HG02943 (cell line): ENCODE measurements at regions not wholly inside any gene's neighbourhood (a gene's known extent, or its start where the extent isn't known, plus 50 kb on each side); places are given as distances from the start of the nearest gene placed in this dataset.
"Not testable (repeated sequence)": the region's sequence is repeated elsewhere in the genome, so short reads cannot be mapped to it uniquely, and the experiment has no call there.

Experiments used
- ATAC-seq: cut with Tn5 transposase; IDR thresholded peaks from one replicate; pipeline ENCODE4 v1.9.1; 2021; ENCODE audit warnings: mild to moderate bottlenecking, low read depth, moderate library complexity; ENCODE audit not compliant: unreplicated experiment

DNA sequence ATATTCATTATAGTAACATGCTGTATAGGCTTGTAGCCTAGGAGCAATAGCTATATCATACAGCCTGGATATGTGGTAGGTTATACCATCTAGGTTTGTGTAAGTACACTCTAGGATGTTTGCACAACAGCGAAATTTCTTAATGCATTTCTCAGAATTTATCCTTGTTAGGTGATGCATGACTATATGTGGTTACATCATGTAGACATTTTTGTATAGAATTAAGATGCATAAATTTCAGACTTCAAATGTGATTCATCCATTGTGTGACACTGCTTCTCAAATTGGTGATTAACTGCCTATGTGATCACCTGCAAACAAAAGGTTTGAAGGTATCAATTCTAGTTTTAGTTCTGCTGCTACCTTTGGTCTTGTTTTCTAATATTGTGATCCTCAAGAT is 1787.0 kb upstream of the PIK3C3 start:
- ATAC-seq = no peak

GRCh38 chr18:40163254-40163653 is 1791.8 kb upstream of the PIK3C3 start:
- no peak for ATAC-seq

DNA sequence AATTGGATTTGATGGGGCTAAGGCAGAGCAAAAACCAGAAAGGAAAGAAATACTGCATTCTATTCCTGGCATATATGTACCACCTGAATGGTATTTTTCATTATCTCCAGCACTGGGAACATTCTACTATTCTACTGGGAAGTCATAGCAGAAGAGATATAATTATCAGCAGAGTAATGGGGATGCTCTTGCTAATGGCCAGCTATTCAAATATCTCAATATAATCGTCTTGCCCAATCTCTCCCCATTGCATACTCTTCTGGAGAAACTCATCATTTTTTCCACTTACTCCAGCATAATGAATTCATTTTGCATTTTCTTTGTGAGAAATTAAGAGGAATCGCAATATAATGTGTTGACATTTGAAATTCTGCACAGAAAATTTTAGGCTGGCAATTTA is 1794.7 kb upstream of the PIK3C3 start:
- ATAC-seq = no peak

- ATAC-seq = no peak
Observed at GRCh38 chr18:40159141-40160017, 1795.7 kb upstream of the PIK3C3 start.

DNA sequence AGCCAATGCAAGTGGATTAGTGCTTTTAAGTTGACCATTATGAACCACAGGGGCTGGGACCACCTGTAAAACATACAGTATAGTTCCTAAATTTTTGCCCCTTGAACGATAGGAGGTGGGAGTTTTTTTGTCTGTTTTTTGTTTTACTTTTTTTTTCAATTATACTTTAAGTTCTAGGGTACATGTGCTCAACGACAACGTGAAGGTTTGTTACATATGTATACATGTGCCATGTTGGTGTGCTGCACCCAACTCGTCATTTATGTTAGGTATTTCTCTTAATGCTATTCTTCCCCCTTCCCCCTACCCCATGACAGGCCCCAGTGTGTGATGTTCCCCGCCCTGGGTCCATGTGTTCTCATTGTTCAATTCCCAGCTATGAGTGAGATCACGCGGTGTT is 1797.9 kb upstream of the PIK3C3 start:
- no peak for ATAC-seq

DNA sequence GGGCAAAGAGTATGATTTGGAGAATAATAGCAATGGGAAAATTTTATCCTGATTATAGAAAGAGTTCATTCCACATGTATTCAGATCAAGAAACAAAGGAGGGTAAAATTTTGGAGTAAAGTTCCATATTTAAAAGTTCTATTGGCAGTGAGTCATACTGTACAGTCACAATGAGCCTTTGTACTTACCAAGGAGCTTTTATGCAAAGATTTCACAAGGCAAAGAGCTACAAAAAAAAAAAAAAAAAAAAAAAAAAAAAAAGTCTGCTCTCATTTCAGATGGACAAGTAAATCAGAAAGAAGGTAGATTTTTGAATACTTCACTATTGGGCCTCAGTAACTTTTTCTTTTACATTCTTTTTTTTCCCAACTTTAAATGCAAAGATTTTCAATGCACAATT is 1802.2 kb upstream of the PIK3C3 start:
- ATAC-seq = no peak

DNA sequence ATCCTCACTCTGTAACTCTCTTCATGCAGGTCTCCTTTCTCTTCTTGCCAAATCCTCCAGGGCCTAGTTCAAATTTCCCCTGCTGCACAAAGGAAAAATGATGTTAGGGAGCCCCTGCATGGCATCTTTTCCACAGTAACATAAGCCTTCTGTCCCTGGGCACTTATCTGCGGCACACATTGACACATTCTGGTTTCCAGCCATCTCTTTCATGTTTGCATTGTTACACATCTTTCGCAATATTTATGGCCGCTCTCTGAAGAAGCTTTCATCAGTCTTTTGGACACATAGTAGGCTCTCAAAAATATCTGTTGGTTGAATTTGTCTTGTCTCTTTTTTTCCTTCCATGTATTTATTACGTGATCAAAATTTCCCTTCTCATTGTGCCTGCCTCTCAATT is 1806.1 kb upstream of the PIK3C3 start:
- ATAC-seq = no peak

GRCh38 chr18:40133253-40133652 is 1821.8 kb upstream of the PIK3C3 start:
- no peak for ATAC-seq

GRCh38 chr18:40132438-40132837 is 1822.6 kb upstream of the PIK3C3 start:
- ATAC-seq = not testable (repeated sequence)

GRCh38 chr18:40124107-40124506 is 1830.9 kb upstream of the PIK3C3 start:
- ATAC-seq = no peak

DNA sequence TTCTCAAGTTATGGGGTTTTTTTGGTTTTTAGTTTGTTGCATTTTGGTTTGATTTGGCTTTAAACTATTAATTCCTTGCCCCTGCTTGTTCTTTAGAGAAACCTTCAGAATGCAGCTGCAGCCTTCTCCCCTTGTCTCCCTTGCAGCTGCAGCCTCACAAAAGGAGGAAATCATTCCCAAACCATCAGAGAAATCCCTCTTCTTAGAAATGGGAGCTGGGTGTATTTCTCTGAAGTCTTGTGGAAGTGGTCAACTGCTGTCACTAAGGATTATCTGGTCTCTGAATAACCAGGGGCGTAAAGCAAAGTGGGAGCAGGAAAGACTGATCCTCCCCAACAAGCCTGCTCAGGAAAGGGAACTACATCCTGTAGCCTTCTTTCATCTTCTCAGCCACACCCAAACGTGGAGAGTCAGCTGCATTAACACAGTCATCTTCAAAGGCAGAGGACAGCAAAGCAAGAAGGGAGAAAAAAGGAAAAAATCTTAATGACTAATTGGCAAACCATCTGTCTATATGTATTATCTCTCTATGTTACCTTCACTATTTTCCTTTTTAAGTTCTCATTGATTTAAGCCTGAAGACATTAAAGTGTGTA is 1834.1 kb upstream of the PIK3C3 start:
- no peak for ATAC-seq

DNA sequence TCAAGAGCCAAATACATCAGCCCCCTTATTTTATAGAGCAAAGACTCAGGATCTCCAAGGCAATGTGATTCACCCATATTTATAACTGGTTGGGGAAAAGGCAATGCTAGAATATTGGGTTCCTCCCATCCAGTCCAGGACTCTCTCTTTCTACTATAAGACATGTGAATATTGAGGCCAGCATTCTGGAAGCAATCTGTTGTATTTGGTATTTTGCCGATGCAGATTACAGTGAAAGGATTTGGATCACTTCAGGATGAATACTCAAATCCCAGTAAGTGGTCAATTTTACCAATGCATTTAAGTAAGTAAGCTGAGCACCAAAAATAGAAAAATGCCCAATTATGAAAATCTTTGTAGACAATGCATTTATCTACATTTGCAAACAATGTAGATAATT is 1834.7 kb upstream of the PIK3C3 start:
- no peak for ATAC-seq

DNA sequence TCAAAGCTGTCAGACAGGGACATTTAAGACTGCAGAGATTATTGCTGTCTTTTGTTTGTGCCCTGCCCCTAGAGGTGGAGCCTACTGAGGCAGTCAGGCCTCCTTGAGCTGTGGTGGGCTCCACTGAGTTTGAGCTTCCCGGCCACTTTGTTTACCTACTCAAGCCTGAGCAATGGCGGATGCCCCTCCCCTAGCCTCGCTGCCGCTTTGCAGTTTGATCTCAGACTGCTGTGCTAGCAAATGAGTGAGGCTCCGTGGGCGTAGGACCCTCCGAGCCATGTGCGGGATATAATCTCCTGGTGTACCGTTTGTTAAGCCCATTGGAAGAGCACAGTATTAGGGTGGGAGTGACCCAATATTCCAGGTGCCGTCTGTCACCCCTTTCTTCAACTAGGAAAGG is 1835.5 kb upstream of the PIK3C3 start:
- not testable (repeated sequence) for ATAC-seq

DNA sequence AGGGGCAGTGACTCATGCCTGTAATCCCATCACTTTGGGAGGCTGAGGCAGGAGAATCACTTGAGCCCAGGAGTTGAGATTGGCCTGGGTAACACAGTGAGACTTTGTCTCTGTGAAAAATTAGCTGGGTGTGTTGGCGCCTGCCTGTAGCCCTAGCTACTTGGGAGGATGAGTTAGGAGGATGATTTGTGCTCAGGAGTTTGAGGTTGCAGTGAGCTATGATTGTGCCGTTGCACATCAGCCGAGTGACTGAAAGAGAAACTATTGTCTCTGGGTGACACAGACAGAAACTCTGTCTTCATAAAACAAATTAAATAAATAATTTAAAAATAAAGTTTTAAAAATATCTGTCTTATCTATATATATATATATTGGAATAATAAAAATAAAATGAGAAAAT is 1844.6 kb upstream of the PIK3C3 start:
- no peak for ATAC-seq

DNA sequence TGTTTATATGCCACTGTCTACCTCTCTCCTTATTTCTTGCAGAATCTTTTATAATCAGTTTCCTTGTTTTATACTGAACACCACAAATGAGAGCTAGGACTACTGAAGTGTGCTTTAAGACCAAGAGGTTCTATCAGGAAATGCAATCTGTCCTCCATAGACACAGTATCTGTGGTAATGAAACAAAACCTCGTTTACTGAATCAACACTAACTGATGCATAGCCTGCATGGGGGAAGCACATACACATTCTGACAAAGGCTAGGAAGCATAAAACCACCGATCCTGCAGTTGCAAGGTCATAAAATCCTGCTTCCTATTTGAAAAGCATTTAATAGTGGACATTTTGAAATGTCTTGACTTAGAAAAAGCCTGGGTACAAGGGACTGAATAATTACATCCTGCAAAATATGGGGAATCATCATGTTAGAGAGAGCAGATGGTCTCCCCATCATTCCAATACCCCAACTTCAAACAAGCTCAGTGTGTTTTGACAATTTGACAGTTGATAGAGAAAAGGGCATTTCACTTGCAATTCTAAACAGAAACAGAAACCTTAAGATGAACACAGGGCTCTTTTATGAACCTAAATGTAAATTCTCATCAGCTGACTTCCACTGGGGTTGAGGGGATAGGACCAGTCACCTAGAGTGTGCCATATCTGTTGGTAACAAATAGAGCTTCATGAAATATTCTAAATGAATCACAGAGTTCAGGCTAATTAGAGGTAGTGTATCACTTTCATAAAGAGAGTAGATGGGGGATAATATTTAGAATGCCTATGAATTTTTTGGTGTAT is 1845.6 kb upstream of the PIK3C3 start:
- ATAC-seq = no peak

GRCh38 chr18:40108596-40108995 is 1846.4 kb upstream of the PIK3C3 start:
- ATAC-seq = no peak

DNA sequence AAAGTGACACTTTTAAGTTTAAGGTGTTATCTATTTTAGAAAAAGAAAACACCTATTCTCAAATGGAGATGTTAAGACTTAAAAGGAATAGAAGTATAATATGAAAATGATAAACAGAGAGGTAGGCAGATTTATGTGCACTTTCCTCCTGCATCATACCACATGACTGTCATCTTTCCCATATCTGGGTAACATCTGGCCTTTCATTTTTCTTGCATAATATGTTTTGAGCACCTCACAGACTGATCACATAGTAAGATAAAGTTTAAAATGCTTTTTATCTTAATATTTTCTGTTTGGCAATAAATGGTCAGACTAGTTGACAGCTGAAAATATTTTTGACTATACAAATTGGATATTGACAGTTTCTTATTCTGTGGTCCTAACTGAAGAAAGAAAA is 1852.1 kb upstream of the PIK3C3 start:
- no peak for ATAC-seq

GRCh38 chr18:40099641-40100040 is 1855.4 kb upstream of the PIK3C3 start:
- ATAC-seq = no peak

GRCh38 chr18:40096675-40097074 is 1858.4 kb upstream of the PIK3C3 start:
- ATAC-seq = no peak

DNA sequence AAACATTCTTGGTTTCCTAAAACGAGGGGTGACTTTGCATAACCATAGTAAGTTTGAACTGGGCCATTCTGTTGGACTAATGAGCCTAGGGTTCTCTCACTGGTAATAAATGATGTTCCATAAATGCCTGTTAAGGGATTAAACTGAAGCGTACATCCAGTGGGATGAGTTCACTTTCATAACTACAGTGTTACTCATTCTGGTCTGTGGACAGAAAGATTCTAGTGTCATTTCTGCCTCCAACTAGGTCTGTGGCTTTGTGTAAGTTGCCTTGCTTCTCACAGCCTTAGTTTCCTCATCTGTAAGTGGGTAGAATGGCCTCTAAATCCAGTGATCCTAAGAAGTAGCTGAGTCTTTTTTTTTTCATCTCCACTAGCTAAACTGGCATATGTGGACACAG is 1860.6 kb upstream of the PIK3C3 start:
- no peak for ATAC-seq

GRCh38 chr18:40088130-40088529 is 1866.9 kb upstream of the PIK3C3 start:
- ATAC-seq = no peak
